Brain microvascular endothelial cell (primary cell): ENCODE measurements at regions not wholly inside any gene's neighbourhood (a gene's known extent, or its start where the extent isn't known, plus 50 kb on each side); places are given as distances from the start of the nearest gene placed in this dataset.
A peak's percentile ranks its signal among the peaks of the same experiment; 100 is the strongest.
"Not testable (repeated sequence)": the region's sequence is repeated elsewhere in the genome, so short reads cannot be mapped to it uniquely, and the experiment has no call there.

Experiments
- DNase-seq: peaks from one replicate; pipeline ENCODE4 v3.0.0-alpha.2; 2020
- H3K27ac ChIP-seq: fragments of 250-450 bp; sonication (Bioruptor Pico); 2 replicates; pipeline ENCODE4 v1.5.1; 2020; ENCODE audit warnings: mild to moderate bottlenecking, moderate library complexity
- H3K27me3 ChIP-seq: fragments of 250-450 bp; sonication (Bioruptor Pico); replicated peaks from 2 replicates; pipeline ENCODE4 v1.5.1; 2020; ENCODE audit warnings: mild to moderate bottlenecking
- H3K36me3 ChIP-seq: fragments of 250-450 bp; sonication (Bioruptor Pico); replicated peaks from 2 replicates; pipeline ENCODE4 v1.5.1; 2020; ENCODE audit warnings: mild to moderate bottlenecking
- H3K4me3 ChIP-seq: 2 replicates; pipeline ENCODE4 v1.5.1; 2011; ENCODE audit warnings: low read depth, mild to moderate bottlenecking, control low read depth, low read length, moderate library complexity
- in situ Hi-C: cut with HindIII; loops from 2 replicates; pipeline ENCODE4 v1.10.0; 2017; ENCODE audit warnings: low sequenced_read_pairs, low pct_ligation_motif_present
- TF ChIP-seq, protein P1 (sequence below): IDR thresholded peaks from 2 replicates; pipeline ENCODE4 v1.5.1; 2011; ENCODE audit warnings: low read depth, mild to moderate bottlenecking, moderate library complexity, low read length, control low read depth, inconsistent platforms; ENCODE audit errors: missing control alignments

DNA sequence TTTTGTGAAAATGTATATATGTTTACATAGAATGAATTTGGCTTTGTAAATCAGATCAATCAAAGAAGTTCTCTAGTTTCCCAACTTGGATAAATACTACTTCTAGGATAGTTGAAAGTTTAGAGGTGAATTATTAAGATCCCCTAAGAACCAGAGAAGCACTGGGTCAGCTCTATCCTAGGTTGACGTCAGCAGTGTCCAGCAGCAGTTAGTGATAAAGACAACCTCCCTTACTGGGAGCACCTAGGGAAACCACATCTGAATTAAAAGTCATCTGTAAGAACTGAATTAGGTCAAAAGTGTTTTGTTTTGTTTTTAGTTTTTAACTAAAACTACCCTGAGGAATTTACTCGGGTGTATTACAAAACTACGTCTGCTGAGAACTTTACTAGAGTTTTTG, 178.0 kb downstream of the POLR1F start:
- Histone ChIP-seq H3K27me3 (no peaks in the 10 kb centered on the region), H3K4me3 (no peak overlapping the region), H3K36me3 (no peaks in the 10 kb centered on the region), H3K27ac (no peak overlapping the region)
- no peak for DNase-seq
- in situ Hi-C loops, result no loop called here
- TF ChIP-seq, protein P1, sequence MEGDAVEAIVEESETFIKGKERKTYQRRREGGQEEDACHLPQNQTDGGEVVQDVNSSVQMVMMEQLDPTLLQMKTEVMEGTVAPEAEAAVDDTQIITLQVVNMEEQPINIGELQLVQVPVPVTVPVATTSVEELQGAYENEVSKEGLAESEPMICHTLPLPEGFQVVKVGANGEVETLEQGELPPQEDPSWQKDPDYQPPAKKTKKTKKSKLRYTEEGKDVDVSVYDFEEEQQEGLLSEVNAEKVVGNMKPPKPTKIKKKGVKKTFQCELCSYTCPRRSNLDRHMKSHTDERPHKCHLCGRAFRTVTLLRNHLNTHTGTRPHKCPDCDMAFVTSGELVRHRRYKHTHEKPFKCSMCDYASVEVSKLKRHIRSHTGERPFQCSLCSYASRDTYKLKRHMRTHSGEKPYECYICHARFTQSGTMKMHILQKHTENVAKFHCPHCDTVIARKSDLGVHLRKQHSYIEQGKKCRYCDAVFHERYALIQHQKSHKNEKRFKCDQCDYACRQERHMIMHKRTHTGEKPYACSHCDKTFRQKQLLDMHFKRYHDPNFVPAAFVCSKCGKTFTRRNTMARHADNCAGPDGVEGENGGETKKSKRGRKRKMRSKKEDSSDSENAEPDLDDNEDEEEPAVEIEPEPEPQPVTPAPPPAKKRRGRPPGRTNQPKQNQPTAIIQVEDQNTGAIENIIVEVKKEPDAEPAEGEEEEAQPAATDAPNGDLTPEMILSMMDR, result no peak

DNA sequence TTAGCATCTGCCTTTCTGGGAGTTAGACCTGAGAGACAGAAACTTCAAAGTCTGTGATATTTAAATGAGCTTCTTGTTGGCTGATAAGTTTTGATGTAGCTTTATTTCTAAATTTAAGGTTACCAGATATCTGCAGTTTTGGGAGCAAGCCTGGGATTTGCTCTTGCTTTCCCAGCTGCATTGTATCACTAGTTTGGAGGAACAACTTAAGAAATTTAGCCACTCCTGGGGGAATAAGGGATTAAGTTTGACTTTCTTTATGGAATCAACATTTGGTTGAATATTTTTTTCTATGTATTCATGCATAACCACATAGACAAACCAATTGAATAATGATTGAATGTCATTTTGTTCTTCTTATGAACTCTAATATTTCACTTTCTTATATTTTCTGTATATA, 178.6 kb downstream of the POLR1F start:
- Histone ChIP-seq H3K27me3 (no peaks in the 10 kb centered on the region), H3K27ac (no peak overlapping the region), H3K36me3 (no peaks in the 10 kb centered on the region), H3K4me3 (no peak overlapping the region)
- DNase-seq, result no peak
- in situ Hi-C loops, result no loop called here
- TF ChIP-seq, protein P1, result no peak

DNA sequence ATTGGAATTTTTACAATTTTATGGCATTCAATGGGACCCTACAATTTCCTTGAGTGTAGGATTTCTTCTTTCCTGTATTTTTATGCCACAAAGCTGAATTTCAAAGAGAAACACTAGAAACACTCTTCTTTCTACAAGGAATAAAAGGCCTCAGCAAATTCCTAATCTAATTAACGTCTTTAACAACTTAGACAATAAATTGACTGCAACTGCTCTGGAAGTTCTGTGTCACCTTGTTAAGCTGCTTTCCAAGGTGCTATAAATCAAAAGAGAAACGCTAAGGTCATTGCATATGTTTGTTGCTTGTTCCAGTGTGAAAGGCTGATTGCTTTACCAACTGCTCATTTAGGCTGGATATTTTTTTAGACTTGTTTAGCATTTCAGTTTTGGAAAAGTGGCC, 182.2 kb downstream of the POLR1F start:
- Histone ChIP-seq H3K4me3 (no peak overlapping the region), H3K27ac (no peak overlapping the region), H3K36me3 (no peaks in the 10 kb centered on the region), H3K27me3 (no peaks in the 10 kb centered on the region)
- TF ChIP-seq, protein P1, result no peak
- in situ Hi-C loops, result no loop called here
- DNase-seq, result no peak

DNA sequence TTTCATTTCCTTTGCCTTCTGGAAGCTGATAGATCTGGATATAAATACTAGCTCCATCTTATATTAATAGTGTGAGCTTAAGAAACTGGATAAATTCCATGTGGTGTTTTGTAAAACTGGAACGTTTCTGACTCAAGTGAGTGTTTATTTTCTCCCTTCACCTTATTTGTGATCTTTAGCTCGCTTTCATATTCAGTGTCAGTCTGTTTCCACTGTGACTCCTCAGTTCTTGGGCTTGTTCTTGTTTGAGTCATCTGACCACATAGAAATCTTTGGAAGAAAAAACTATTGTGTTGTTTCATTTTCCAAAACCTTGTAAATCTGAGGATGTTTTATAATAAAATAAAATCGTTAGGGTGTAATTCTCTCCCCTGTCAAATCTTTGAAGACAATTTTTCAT, 186.4 kb downstream of the POLR1F start:
- in situ Hi-C loops, result no loop called here
- TF ChIP-seq, protein P1, result no peak
- H3K27me3 ChIP-seq, result no peaks in the 10 kb centered on the region
- DNase-seq, result peak; percentile 81
- peak overlapping the region; percentile 64 for H3K27ac ChIP-seq
- H3K4me3 ChIP-seq, result no peak overlapping the region
- H3K36me3 ChIP-seq, result no peaks in the 10 kb centered on the region

DNA sequence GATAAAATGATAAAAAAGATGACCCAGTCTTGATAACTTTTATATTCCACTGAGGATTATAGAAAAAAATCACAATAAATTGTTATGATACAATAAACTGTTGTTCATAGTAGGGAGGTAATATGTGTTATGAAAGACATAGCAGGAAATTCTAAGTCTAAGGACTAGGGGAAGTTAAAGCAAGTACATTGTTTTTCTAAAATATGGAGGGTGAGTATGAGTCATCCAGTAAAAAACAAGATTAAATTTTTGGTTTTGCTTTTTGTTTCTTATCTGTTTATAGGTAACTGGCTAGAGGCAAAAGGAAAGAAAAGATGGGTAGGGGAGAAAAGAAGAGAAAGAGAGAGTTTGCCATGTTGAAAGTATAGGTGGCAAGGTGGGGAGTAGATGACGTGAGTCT, 188.4 kb downstream of the POLR1F start:
- in situ Hi-C loops, result no loop called here
- TF ChIP-seq, protein P1, result no peak
- no peak for DNase-seq

DNA sequence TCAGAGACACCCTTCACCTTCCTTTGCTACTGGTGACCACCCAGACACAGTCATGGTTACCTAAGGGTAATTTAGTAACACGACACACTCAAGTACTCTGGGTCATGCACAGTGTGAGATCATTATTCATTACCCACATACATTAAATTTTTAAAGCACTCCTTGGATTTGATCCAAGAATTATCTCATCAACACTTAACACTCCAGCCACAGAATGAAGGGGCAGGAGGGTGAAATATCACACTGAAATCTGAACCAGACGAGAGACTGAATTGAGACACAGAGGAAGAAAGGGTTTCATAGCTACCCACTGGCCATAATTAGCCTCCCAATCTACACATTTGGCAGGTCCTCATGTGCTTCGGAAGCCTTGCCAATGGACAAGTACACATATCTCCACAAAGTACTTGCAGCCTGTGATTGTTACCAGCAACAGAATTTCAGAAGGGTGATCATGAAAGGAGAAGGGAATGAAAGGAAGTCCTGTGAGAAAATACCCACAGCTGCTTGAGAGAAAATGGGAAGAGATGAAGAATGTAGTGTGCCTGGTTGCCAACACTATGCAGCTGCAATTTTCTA, 189.3 kb downstream of the POLR1F start:
- H3K4me3 ChIP-seq, result no peak overlapping the region
- peak; percentile 36 for DNase-seq
- in situ Hi-C loops, result no loop called here
- no peaks in the 10 kb centered on the region for H3K36me3 ChIP-seq
- no peaks in the 10 kb centered on the region for H3K27me3 ChIP-seq
- H3K27ac ChIP-seq, result peak overlapping the region; percentile 35
- TF ChIP-seq, protein P1, result no peak

More for the DNA sequence above, 188.4 kb downstream of the POLR1F start:
- H3K4me3 ChIP-seq, result no peak overlapping the region
- H3K27me3 ChIP-seq, result no peaks in the 10 kb centered on the region
- peak overlapping the region; percentile 35 for H3K27ac ChIP-seq
- no peaks in the 10 kb centered on the region for H3K36me3 ChIP-seq

DNA sequence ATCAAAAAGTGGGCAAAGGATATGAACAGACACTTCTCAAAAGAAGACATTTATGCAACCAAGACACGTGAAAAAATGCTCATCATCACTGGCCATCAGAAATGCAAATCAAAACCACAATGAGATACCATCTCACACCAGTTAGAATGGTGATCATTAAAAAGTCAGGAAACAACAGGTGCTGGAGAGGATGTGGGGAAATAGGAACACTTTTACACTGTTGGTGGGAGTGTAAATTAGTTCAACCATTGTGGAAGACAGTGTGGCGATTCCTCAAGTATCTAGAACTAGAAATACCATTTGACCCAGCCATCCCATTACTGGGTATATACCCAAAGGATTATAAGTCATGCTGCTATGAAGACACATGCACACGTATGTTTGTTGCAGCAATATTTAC, 191.3 kb downstream of the POLR1F start:
- H3K27me3 ChIP-seq, H3K4me3 ChIP-seq, in situ Hi-C loops, DNase-seq, H3K27ac ChIP-seq, H3K36me3 ChIP-seq: not testable (repeated sequence)
